Parathyroid adenoma (tissue), 2 donors: ENCODE measurements at regions not wholly inside any gene's neighbourhood (a gene's known extent, or its start where the extent isn't known, plus 50 kb on each side); places are given as distances from the start of the nearest gene placed in this dataset.

Source experiments
- H2AFZ ChIP-seq: fragments of 300-600 bp; sonication (generic); one replicate; pipeline ENCODE4 v1.7.0; 2017; ENCODE audit warnings: antibody characterized with exemption, mild to moderate bottlenecking
- H3K27ac ChIP-seq: fragments of 300-600 bp; sonication (generic); one replicate; pipeline ENCODE4 v1.7.0; 2017
- H3K27me3 ChIP-seq: fragments of 300-600 bp; sonication (generic); one replicate; pipeline ENCODE4 v1.7.0; 2017; ENCODE audit warnings: low read length; ENCODE audit not compliant: control insufficient read depth, insufficient read depth
- H3K36me3 ChIP-seq: fragments of 300-600 bp; sonication (generic); one replicate; pipeline ENCODE4 v1.7.0; 2017; ENCODE audit warnings: low read length; ENCODE audit not compliant: control insufficient read depth, insufficient read depth
- H3K4me1 ChIP-seq: fragments of 300-600 bp; sonication (generic); one replicate; pipeline ENCODE4 v1.7.0; 2017; ENCODE audit warnings: control low read depth
- H3K4me2 ChIP-seq: fragments of 300-600 bp; sonication (generic); one replicate; pipeline ENCODE4 v1.7.0; 2017; ENCODE audit warnings: low read length
- H3K4me3 ChIP-seq: fragments of 300-600 bp; sonication (generic); one replicate; pipeline ENCODE4 v1.7.0; 2017; ENCODE audit warnings: low read depth, low read length
- H3K79me2 ChIP-seq: fragments of 300-600 bp; sonication (generic); one replicate; pipeline ENCODE4 v1.7.0; 2017; ENCODE audit warnings: control low read depth
- H3K9ac ChIP-seq: fragments of 300-600 bp; sonication (generic); one replicate; pipeline ENCODE4 v1.7.0; 2017; ENCODE audit warnings: mild to moderate bottlenecking
- H3K9me3 ChIP-seq: fragments of 300-600 bp; sonication (generic); one replicate; pipeline ENCODE4 v1.7.0; 2017; ENCODE audit warnings: low read length; ENCODE audit not compliant: control insufficient read depth
- CTCF ChIP-seq: fragments of 300-600 bp; sonication (generic); IDR thresholded peaks from one replicate; pipeline ENCODE4 v1.7.0; 2017; ENCODE audit warnings: antibody characterized with exemption, mild to moderate bottlenecking
- donor health status: primary hyperparathyroidism.

GRCh38 chr2:160730296-160730995 is 236.8 kb upstream of the RBMS1 start:
- Histone ChIP-seq H3K4me1 (no peaks in the 10 kb centered on the region), H3K9me3 (no peaks in the 10 kb centered on the region), H3K4me2 (no peak overlapping the region), H3K9ac (no peak overlapping the region), H3K36me3 (no peaks in the 10 kb centered on the region), H2AFZ (no peak overlapping the region), H3K27me3 (no peaks in the 10 kb centered on the region), H3K79me2 (no peaks in the 10 kb centered on the region), H3K27ac (no peak overlapping the region), H3K4me3 (no peak overlapping the region)
- no peak for TF ChIP-seq CTCF

- H3K4me2 ChIP-seq: no peak overlapping the region
- TF ChIP-seq CTCF: no peak
- no peaks in the 10 kb centered on the region for H3K79me2 ChIP-seq
- no peak overlapping the region for H3K4me3 ChIP-seq
- no peaks in the 10 kb centered on the region for H3K27me3 ChIP-seq
- H3K27ac ChIP-seq: no peak overlapping the region
- H3K36me3 ChIP-seq: no peaks in the 10 kb centered on the region
- H3K9ac ChIP-seq: no peak overlapping the region
- H3K4me1 ChIP-seq: no peaks in the 10 kb centered on the region
- no peak overlapping the region for H2AFZ ChIP-seq
- H3K9me3 ChIP-seq: no peaks in the 10 kb centered on the region
Measured at GRCh38 chr2:160731415-160731814, 237.8 kb upstream of the RBMS1 start.

GRCh38 chr2:160731856-160732255 is 238.2 kb upstream of the RBMS1 start:
- Histone ChIP-seq H3K4me1 (no peaks in the 10 kb centered on the region), H3K79me2 (no peaks in the 10 kb centered on the region), H3K9me3 (no peaks in the 10 kb centered on the region), H3K4me2 (no peak overlapping the region), H2AFZ (no peak overlapping the region), H3K27me3 (no peaks in the 10 kb centered on the region), H3K36me3 (no peaks in the 10 kb centered on the region), H3K4me3 (no peak overlapping the region), H3K9ac (no peak overlapping the region), H3K27ac (no peak overlapping the region)
- TF ChIP-seq CTCF: no peak

- no peak for TF ChIP-seq CTCF
- Histone ChIP-seq H2AFZ (no peak overlapping the region), H3K79me2 (no peaks in the 10 kb centered on the region), H3K4me2 (no peak overlapping the region), H3K27me3 (no peaks in the 10 kb centered on the region), H3K27ac (no peak overlapping the region), H3K36me3 (no peaks in the 10 kb centered on the region), H3K4me1 (no peaks in the 10 kb centered on the region), H3K9ac (no peak overlapping the region), H3K9me3 (no peaks in the 10 kb centered on the region), H3K4me3 (no peak overlapping the region)
Measured at GRCh38 chr2:160735696-160736095, 242.1 kb upstream of the RBMS1 start.
